Upper lobe of left lung (tissue), 6 donors: ENCODE measurements at regions not wholly inside any gene's neighbourhood (a gene's known extent, or its start where the extent isn't known, plus 50 kb on each side); places are given as distances from the start of the nearest gene placed in this dataset.

Source experiments
- ATAC-seq, 2 donors: fragments of 200-7000 bp; cut with Tn5 transposase; one replicate each; pipeline ENCODE4 v1.9.1; 2022; ENCODE audit warnings: mild to moderate bottlenecking in 2 of 2, moderate library complexity in 2 of 2; ENCODE audit not compliant: low FRiP score in 2 of 2
- DNase-seq, 2 donors: peaks; one replicate each; pipeline ENCODE4 v3.0.0-alpha.2; 2019 to 2020
- H3K27ac ChIP-seq, 4 donors: fragments of 200-600 bp; sonication (generic); one replicate each; pipeline ENCODE4 v1.5.1; 2016 to 2019
- H3K27me3 ChIP-seq, 4 donors: fragments of 200-600 bp; sonication (generic); one replicate each; pipeline ENCODE4 v1.5.1; 2017 to 2019
- H3K36me3 ChIP-seq, 4 donors: fragments of 200-600 bp; sonication (generic); one replicate each; pipeline ENCODE4 v1.5.1; 2016 to 2019
- H3K4me1 ChIP-seq, 4 donors: fragments of 200-600 bp; sonication (generic); one replicate each; pipeline ENCODE4 v1.5.1; 2018 to 2019
- H3K4me3 ChIP-seq, 4 donors: fragments of 200-600 bp; sonication (generic); one replicate each; pipeline ENCODE4 v1.5.1; 2017 to 2019; ENCODE audit warnings: mild to moderate bottlenecking in 2 of 4, moderate library complexity in 1 of 4
- H3K9me3 ChIP-seq, 4 donors: fragments of 200-600 bp; sonication (generic); one replicate each; pipeline ENCODE4 v1.5.1; 2018 to 2019
- CTCF ChIP-seq, 6 experiments: fragments of 450-650 bp in 4 of 6; fragments of 200-600 bp in 2 of 6; sonication (generic) in 2 of 6; IDR thresholded peaks; one replicate each; pipeline ENCODE4 v1.5.1; 2016 to 2019; ENCODE audit warnings: antibody characterized with exemption in 6 of 6
- EP300 ChIP-seq, 4 donors: sonication (generic); formaldehyde crosslinking; IDR thresholded peaks; one replicate each; pipeline ENCODE4 v1.5.1; 2017; ENCODE audit warnings: antibody characterized with exemption in 4 of 4, control low read depth in 2 of 4
- POLR2A ChIP-seq, 4 donors: fragments of 450-650 bp; IDR thresholded peaks; one replicate each; pipeline ENCODE4 v1.5.1; 2016 to 2017; ENCODE audit warnings: antibody characterized with exemption in 4 of 4, mild to moderate bottlenecking in 2 of 4
- POLR2AphosphoS5 ChIP-seq, 2 donors: sonication (generic); formaldehyde crosslinking; IDR thresholded peaks; one replicate each; pipeline ENCODE4 v1.5.1; 2017; ENCODE audit warnings: antibody characterized with exemption in 2 of 2
- WGBS, 2 donors: methylation state at CpG; one replicate each; pipeline ENCODE4 v1.1.5; 2017 to 2018; 5-methylcytosine and 5-hydroxymethylcytosine counted together
- donor health status: DM: no; HTN: no; CAD: no; lungs with moderate emphysema.
- donor health status: DM: no; HTN: yes; CAD: no; lungs with severe emphysema.

- H3K4me1 ChIP-seq, result no peaks in the 10 kb centered on the region
- no peak overlapping the region for H3K27ac ChIP-seq
- ATAC-seq (no peak), DNase-seq (no peak)
- no peak for TF ChIP-seq EP300 (IDR thresholded peaks at IDR 0.05)
- WGBS, 2 donors, result 69 to 73% methylated on average over 3 of the region's 3 CpGs
- H3K9me3 ChIP-seq, result no peaks in the 10 kb centered on the region
- H3K36me3 ChIP-seq, result no peaks in the 10 kb centered on the region
- no peaks in the 10 kb centered on the region for H3K27me3 ChIP-seq
- H3K4me3 ChIP-seq, result no peak overlapping the region
Measured at GRCh38 chr10:64081947-64082482, 560.8 kb downstream of the REEP3 start.

- H3K4me1 ChIP-seq, result no peaks in the 10 kb centered on the region
- no peaks in the 10 kb centered on the region for H3K27me3 ChIP-seq
- H3K4me3 ChIP-seq, result no peak overlapping the region
- no peak for DNase-seq
- ATAC-seq, result no peak
- no peaks in the 10 kb centered on the region for H3K36me3 ChIP-seq
- H3K27ac ChIP-seq, result no peak overlapping the region
- WGBS, 2 donors, result 62 to 81% methylated on average over 2 of the region's 2 CpGs
- no peaks in the 10 kb centered on the region for H3K9me3 ChIP-seq
- TF ChIP-seq POLR2AphosphoS5 (IDR thresholded peaks at IDR 0.05), result no peak
- no peak for TF ChIP-seq EP300 (IDR thresholded peaks at IDR 0.05)
- no peak for TF ChIP-seq CTCF (IDR thresholded peaks at IDR 0.05)
- TF ChIP-seq POLR2A (IDR thresholded peaks at IDR 0.05), result no peak
Measured at GRCh38 chr10:64086083-64086767, 565.0 kb downstream of the REEP3 start.

- DNase-seq (no peak), ATAC-seq (no peak)
- Histone ChIP-seq H3K4me1 (no peaks in the 10 kb centered on the region), H3K36me3 (no peaks in the 10 kb centered on the region), H3K9me3 (no peaks in the 10 kb centered on the region), H3K27ac (no peak overlapping the region), H3K27me3 (no peaks in the 10 kb centered on the region), H3K4me3 (no peak overlapping the region)
- 23 to 25% methylated on average over 2 of the region's 2 CpGs for WGBS, 2 donors
- TF ChIP-seq EP300 (IDR thresholded peaks at IDR 0.05), result no peak
- TF ChIP-seq POLR2AphosphoS5 (IDR thresholded peaks at IDR 0.05), result no peak
- no peak for TF ChIP-seq POLR2A (IDR thresholded peaks at IDR 0.05)
- no peak for TF ChIP-seq CTCF (IDR thresholded peaks at IDR 0.05)
Measured at GRCh38 chr10:64089648-64090047, 568.4 kb downstream of the REEP3 start.

- WGBS, 2 donors, result 80 to 88% methylated on average over 3 of the region's 3 CpGs
- Histone ChIP-seq H3K27ac (no peak overlapping the region), H3K9me3 (no peaks in the 10 kb centered on the region), H3K27me3 (no peaks in the 10 kb centered on the region), H3K36me3 (no peaks in the 10 kb centered on the region), H3K4me1 (no peaks in the 10 kb centered on the region), H3K4me3 (no peak overlapping the region)
- DNase-seq, result no peak
- ATAC-seq, result no peak
- TF ChIP-seq POLR2A (IDR thresholded peaks at IDR 0.05) (no peak), POLR2AphosphoS5 (IDR thresholded peaks at IDR 0.05) (no peak), EP300 (IDR thresholded peaks at IDR 0.05) (no peak), CTCF (IDR thresholded peaks at IDR 0.05) (no peak)
Measured at GRCh38 chr10:64090865-64091264, 569.7 kb downstream of the REEP3 start.

GRCh38 chr10:64091897-64092296 is 570.7 kb downstream of the REEP3 start:
- 58 to 60% methylated on average over 4 of the region's 4 CpGs for WGBS, 2 donors

More at GRCh38 chr10:64091897-64092296, 570.7 kb downstream of the REEP3 start:
- Histone ChIP-seq H3K4me3 (no peak overlapping the region), H3K4me1 (no peaks in the 10 kb centered on the region), H3K27ac (no peak overlapping the region), H3K36me3 (no peaks in the 10 kb centered on the region), H3K9me3 (no peaks in the 10 kb centered on the region), H3K27me3 (no peaks in the 10 kb centered on the region)
- no peak for TF ChIP-seq EP300 (IDR thresholded peaks at IDR 0.05)
- no peak for TF ChIP-seq POLR2AphosphoS5 (IDR thresholded peaks at IDR 0.05)
- no peak for TF ChIP-seq POLR2A (IDR thresholded peaks at IDR 0.05)
- no peak for TF ChIP-seq CTCF (IDR thresholded peaks at IDR 0.05)
- DNase-seq (no peak), ATAC-seq (no peak)
